GM12878 (cell line): ENCODE measurements at regions not wholly inside any gene's neighbourhood (a gene's known extent, or its start where the extent isn't known, plus 50 kb on each side); places are given as distances from the start of the nearest gene placed in this dataset.

ENCODE experiments used
- ATAC-seq: fragments of 200-7000 bp; cut with Tn5 transposase; 3 replicates; pipeline ENCODE4 v1.9.1; 2020; ENCODE audit warnings: mild to moderate bottlenecking, moderate library complexity
- BruUV-seq: library from RNA; stranded (reverse); fragments of 400-500 nt; replicated peaks from 2 replicates; lab custom pipeline; 2021; lab: Mats Ljungman, UMichigan
- CTCF ChIA-PET: fragments of 300-600 bp; sonication (Branson Sonifier 250); formaldehyde crosslinking; extraction: SDS; loops from one replicate; lab custom pipeline; 2021; ENCODE audit warnings: inconsistent platforms; lab: Yijun Ruan, JAX
- POLR2A ChIA-PET: fragments of 350-600 bp; formaldehyde crosslinking; extraction: SDS; loops from one replicate; lab custom pipeline; 2021; ENCODE audit warnings: inconsistent platforms; lab: Charles Lee
- RAD21 ChIA-PET: fragments of 300-600 bp; sonication (Branson Sonifier 250); formaldehyde crosslinking; loops from one replicate; lab custom pipeline; 2023; ENCODE audit warnings: antibody characterized with exemption; ENCODE audit not compliant: unreplicated experiment; lab: Charles Lee
- SMC1A ChIA-PET: fragments of 300-600 bp; sonication (Branson Sonifier 250); formaldehyde crosslinking; loops from one replicate; lab custom pipeline; 2023; ENCODE audit not compliant: unreplicated experiment, uncharacterized antibody; lab: Charles Lee
- DNase-seq: peaks from one replicate; pipeline ENCODE4 v3.0.0-alpha.2; 2011; ENCODE audit warnings: low read depth, low spot score
- FAIRE-seq: peaks from 3 replicates; lab custom pipeline; 2011; peaks lifted over from hg19 to GRCh38; lab: Jason Lieb, UNC
- H2AFZ ChIP-seq: 2 replicates; pipeline ENCODE4 v1.6.0; 2011; ENCODE audit warnings: low read depth, low read length, control low read depth; ENCODE audit not compliant: control insufficient read depth
- H3K27ac ChIP-seq: 2 replicates; pipeline ENCODE4 v1.5.1; 2011; ENCODE audit warnings: control low read depth; ENCODE audit not compliant: control insufficient read depth, insufficient read depth
- H3K27me3 ChIP-seq, 2 experiments: replicated peaks in 1 of 2; 2 replicates each; pipeline versions ENCODE4 v1.6.0 to v1.6.1; 2011; ENCODE audit warnings: low read length in 1 of 2; ENCODE audit not compliant: control insufficient read depth in 2 of 2, insufficient read depth in 2 of 2
- H3K36me3 ChIP-seq, 2 experiments: 2 replicates each; pipeline ENCODE4 v1.5.1; 2011; ENCODE audit warnings: low read length in 1 of 2; ENCODE audit not compliant: control insufficient read depth in 2 of 2, insufficient read depth in 2 of 2
- H3K4me1 ChIP-seq: 2 replicates; pipeline ENCODE4 v1.6.1; 2011; ENCODE audit warnings: mild to moderate bottlenecking, low read length, moderate library complexity, mixed read lengths; ENCODE audit not compliant: control insufficient read depth, insufficient read depth
- H3K4me2 ChIP-seq: 2 replicates; pipeline ENCODE4 v1.6.0; 2011; ENCODE audit warnings: control low read depth; ENCODE audit not compliant: control insufficient read depth, insufficient read depth
- H3K4me3 ChIP-seq: fragments of 200-600 bp; sonication (generic); 2 replicates; pipeline ENCODE4 v1.5.1; 2016
- H3K79me2 ChIP-seq: 2 replicates; pipeline ENCODE4 v1.6.0; 2011; ENCODE audit warnings: low read length; ENCODE audit not compliant: control insufficient read depth, insufficient read depth
- H3K9ac ChIP-seq: 2 replicates; pipeline ENCODE4 v1.8.0; 2011; ENCODE audit warnings: low read length, control low read depth, mixed read lengths; ENCODE audit not compliant: control insufficient read depth, insufficient read depth
- H3K9me3 ChIP-seq: replicated peaks from 3 replicates; pipeline ENCODE4 v1.5.1; 2011; ENCODE audit warnings: mild to moderate bottlenecking, low read length; ENCODE audit not compliant: control insufficient read depth, insufficient read depth
- H4K20me1 ChIP-seq: 2 replicates; pipeline ENCODE4 v1.6.0; 2011; ENCODE audit not compliant: control insufficient read depth, insufficient read depth
- ATF7 ChIP-seq: fragments of 450-650 bp; IDR thresholded peaks from 2 replicates; pipeline ENCODE4 v1.6.1; 2016; ENCODE audit warnings: low read depth, mild to moderate bottlenecking
- CREM ChIP-seq: IDR thresholded peaks from 2 replicates; pipeline ENCODE4 v1.6.1; 2014; ENCODE audit warnings: antibody characterized with exemption, low read depth
- IKZF2 ChIP-seq, 2 experiments: fragments of 450-650 bp; IDR thresholded peaks; 2 replicates each; pipeline ENCODE4 v1.6.1; 2017; ENCODE audit warnings: mild to moderate bottlenecking in 2 of 2, moderate library complexity in 2 of 2
- NBN ChIP-seq: fragments of 450-650 bp; IDR thresholded peaks from 2 replicates; pipeline ENCODE4 v1.6.1; 2016
- SRF ChIP-seq, 2 experiments: IDR thresholded peaks; 2 replicates each; pipeline ENCODE4 v1.6.1; 2011; ENCODE audit warnings: low read depth in 2 of 2, low read length in 2 of 2, mild to moderate bottlenecking in 1 of 2, moderate library complexity in 1 of 2
- WGBS: methylation state at CpG from one replicate; pipeline ENCODE4 v1.1.6; 2016; ENCODE audit warnings: low lambda C conversion rate; ENCODE audit not compliant: insufficient replicate concordance, insufficient coverage; ENCODE audit errors: missing lambda C conversion rate; 5-methylcytosine and 5-hydroxymethylcytosine counted together
- in situ Hi-C: fragments of 300-500 bp; cut with MboI; formaldehyde crosslinking; loops from 9 replicates; pipeline ENCODE4 v1.14.3; 2018; ENCODE audit warnings: mixed read lengths
- intact Hi-C: fragments of 100-400 bp; cut with micrococcal nuclease; formaldehyde crosslinking; loops from one replicate; pipeline ENCODE4 v1.14.2; 2022; ENCODE audit not compliant: unreplicated experiment
- TF ChIP-seq, protein P1 (sequence below): fragments of 450-650 bp; formaldehyde crosslinking; IDR thresholded peaks from 2 replicates; pipeline ENCODE4 v1.4.0; 2020; ENCODE audit warnings: mild to moderate bottlenecking, moderate library complexity

- FAIRE-seq (no peak), ATAC-seq (no peak), DNase-seq (no peak)
- no peaks in the 10 kb centered on the region for H3K36me3 ChIP-seq
- no peak overlapping the region for H3K4me3 ChIP-seq
- H3K27ac ChIP-seq, result no peak overlapping the region
- ChIA-PET POLR2A (no interaction called here), SMC1A (no interaction called here), RAD21 (no interaction called here), CTCF (no interaction called here)
- no peaks in the 10 kb centered on the region; a peak in 1 of 4 replicates for H3K27me3 ChIP-seq
- intact Hi-C loops, result no loop called here
- H3K9me3 ChIP-seq, result no peaks in the 10 kb centered on the region; the same call in 2 of the 3 replicates
- H3K79me2 ChIP-seq, result no peaks in the 10 kb centered on the region
- WGBS, result 54% methylated on average over 10 of the region's 10 CpGs
- in situ Hi-C loops, result no loop called here
- no peak overlapping the region for H2AFZ ChIP-seq
- TF ChIP-seq IKZF2 (IDR thresholded peaks at IDR 0.05) (no peak), ATF7 (no peak), SRF (IDR thresholded peaks at IDR 0.05; ENCODE audit: low read depth in 2 of 2, low read length in 2 of 2) (no peak), CREM (no peak), NBN (no peak)
- TF ChIP-seq, protein P1, sequence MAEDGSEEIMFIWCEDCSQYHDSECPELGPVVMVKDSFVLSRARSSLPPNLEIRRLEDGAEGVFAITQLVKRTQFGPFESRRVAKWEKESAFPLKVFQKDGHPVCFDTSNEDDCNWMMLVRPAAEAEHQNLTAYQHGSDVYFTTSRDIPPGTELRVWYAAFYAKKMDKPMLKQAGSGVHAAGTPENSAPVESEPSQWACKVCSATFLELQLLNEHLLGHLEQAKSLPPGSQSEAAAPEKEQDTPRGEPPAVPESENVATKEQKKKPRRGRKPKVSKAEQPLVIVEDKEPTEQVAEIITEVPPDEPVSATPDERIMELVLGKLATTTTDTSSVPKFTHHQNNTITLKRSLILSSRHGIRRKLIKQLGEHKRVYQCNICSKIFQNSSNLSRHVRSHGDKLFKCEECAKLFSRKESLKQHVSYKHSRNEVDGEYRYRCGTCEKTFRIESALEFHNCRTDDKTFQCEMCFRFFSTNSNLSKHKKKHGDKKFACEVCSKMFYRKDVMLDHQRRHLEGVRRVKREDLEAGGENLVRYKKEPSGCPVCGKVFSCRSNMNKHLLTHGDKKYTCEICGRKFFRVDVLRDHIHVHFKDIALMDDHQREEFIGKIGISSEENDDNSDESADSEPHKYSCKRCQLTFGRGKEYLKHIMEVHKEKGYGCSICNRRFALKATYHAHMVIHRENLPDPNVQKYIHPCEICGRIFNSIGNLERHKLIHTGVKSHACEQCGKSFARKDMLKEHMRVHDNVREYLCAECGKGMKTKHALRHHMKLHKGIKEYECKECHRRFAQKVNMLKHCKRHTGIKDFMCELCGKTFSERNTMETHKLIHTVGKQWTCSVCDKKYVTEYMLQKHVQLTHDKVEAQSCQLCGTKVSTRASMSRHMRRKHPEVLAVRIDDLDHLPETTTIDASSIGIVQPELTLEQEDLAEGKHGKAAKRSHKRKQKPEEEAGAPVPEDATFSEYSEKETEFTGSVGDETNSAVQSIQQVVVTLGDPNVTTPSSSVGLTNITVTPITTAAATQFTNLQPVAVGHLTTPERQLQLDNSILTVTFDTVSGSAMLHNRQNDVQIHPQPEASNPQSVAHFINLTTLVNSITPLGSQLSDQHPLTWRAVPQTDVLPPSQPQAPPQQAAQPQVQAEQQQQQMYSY (CRISPR knock-in tag), result no peak
- no peaks in the 10 kb centered on the region for H3K4me1 ChIP-seq
- H3K9ac ChIP-seq, result no peak overlapping the region
- no peak overlapping the region for H3K4me2 ChIP-seq
- BruUV-seq, result no TSS peak
- H4K20me1 ChIP-seq, result no peaks in the 10 kb centered on the region
Measured at GRCh38 chr20:24892931-24893330, 56.1 kb upstream of the CST7 start.
